Uterus (tissue), 3 donors: ENCODE measurements at regions not wholly inside any gene's neighbourhood (a gene's known extent, or its start where the extent isn't known, plus 50 kb on each side); places are given as distances from the start of the nearest gene placed in this dataset.

Experiments used
- DNase-seq, 2 donors: peaks; one replicate each; pipeline ENCODE4 v3.0.0-alpha.2; 2019 to 2020
- H3K27ac ChIP-seq, 2 donors: fragments of 200-600 bp; sonication (generic); 1 replicate in 1 of 2; 2 replicates in 1 of 2; pipeline ENCODE4 v1.5.1; 2016 to 2018
- H3K27me3 ChIP-seq, 2 donors: fragments of 200-600 bp; sonication (generic); one replicate each; pipeline ENCODE4 v1.5.1; 2018 to 2019; ENCODE audit warnings: control low read depth in 1 of 2
- H3K36me3 ChIP-seq, 2 donors: fragments of 200-600 bp; sonication (generic); one replicate each; pipeline ENCODE4 v1.5.1; 2019; ENCODE audit warnings: control low read depth in 1 of 2
- H3K4me1 ChIP-seq, 2 donors: fragments of 200-600 bp; sonication (generic); one replicate each; pipeline ENCODE4 v1.5.1; 2018 to 2019; ENCODE audit warnings: control low read depth in 1 of 2
- H3K4me3 ChIP-seq, 2 donors: fragments of 200-600 bp; sonication (generic); 1 replicate in 1 of 2; 2 replicates in 1 of 2; pipeline ENCODE4 v1.5.1; 2018 to 2019; ENCODE audit warnings: mild to moderate bottlenecking in 1 of 2
- H3K9me3 ChIP-seq, 2 donors: fragments of 200-600 bp; sonication (generic); one replicate each; pipeline ENCODE4 v1.5.1; 2019; ENCODE audit warnings: control low read depth in 1 of 2
- POLR2A ChIP-seq, 2 donors: fragments of 450-650 bp; IDR thresholded peaks; one replicate each; pipeline ENCODE4 v1.6.1; 2016; ENCODE audit warnings: antibody characterized with exemption in 2 of 2, mild to moderate bottlenecking in 1 of 2, moderate library complexity in 1 of 2
- intact Hi-C: fragments of 100-400 bp; cut with DNase I; formaldehyde crosslinking; loops from one replicate; pipeline ENCODE4 v1.15.1; 2023; ENCODE audit warnings: low total_unique reads
- TF ChIP-seq, protein P1 (sequence below), 4 experiments: fragments of 200-600 bp in 2 of 4; fragments of 450-650 bp in 2 of 4; sonication (generic) in 2 of 4; IDR thresholded peaks; one replicate each; pipeline ENCODE4 v1.5.1; 2016 to 2019; ENCODE audit warnings: antibody characterized with exemption in 4 of 4, mild to moderate bottlenecking in 2 of 4, moderate library complexity in 1 of 4
- donor health status: DM: yes; HTN: yes; CAD: no.

DNA sequence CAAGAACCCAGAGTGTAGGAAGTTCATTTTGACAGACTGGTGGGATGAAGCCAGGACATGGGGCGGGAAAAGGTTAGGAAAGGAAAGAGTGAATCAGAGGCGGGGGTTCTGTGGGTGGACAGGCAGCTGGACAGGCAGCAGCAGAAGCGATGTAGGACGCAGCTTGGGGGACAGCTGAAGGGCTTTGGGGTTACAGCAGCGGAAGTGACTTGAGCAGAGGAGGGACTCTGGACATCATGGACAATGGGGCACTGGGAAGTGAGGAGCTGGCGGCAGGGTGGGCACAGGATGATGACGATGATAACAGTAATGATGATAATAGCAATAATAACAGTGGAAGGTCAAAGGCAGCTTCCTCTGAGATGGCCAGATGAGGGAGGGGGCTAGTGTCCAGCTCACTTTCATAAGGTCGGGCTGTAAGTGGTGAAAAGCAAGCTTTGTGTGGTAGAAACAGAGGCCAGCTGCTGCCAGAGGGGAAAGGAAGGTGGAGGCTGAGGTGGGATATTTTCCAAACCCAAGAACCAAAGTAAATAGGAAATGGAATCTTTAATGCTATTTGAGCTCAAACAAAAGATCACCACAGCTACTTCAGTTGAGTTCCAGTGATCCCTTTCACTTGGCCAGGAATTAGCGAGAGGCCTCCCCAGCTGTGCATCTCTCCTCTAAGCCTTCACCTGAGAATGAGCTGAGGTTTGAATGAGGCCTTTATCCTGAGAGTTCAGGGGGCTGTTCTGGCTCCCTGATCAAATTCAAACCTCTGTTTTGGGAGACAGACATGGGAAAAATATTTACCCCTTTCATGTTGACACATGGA is 433.5 kb downstream of the DHX35 start:
- no peaks in the 10 kb centered on the region for H3K9me3 ChIP-seq
- no peak for DNase-seq
- H3K27ac ChIP-seq = no peak overlapping the region
- H3K27me3 ChIP-seq = no peaks in the 10 kb centered on the region
- TF ChIP-seq, protein P1, sequence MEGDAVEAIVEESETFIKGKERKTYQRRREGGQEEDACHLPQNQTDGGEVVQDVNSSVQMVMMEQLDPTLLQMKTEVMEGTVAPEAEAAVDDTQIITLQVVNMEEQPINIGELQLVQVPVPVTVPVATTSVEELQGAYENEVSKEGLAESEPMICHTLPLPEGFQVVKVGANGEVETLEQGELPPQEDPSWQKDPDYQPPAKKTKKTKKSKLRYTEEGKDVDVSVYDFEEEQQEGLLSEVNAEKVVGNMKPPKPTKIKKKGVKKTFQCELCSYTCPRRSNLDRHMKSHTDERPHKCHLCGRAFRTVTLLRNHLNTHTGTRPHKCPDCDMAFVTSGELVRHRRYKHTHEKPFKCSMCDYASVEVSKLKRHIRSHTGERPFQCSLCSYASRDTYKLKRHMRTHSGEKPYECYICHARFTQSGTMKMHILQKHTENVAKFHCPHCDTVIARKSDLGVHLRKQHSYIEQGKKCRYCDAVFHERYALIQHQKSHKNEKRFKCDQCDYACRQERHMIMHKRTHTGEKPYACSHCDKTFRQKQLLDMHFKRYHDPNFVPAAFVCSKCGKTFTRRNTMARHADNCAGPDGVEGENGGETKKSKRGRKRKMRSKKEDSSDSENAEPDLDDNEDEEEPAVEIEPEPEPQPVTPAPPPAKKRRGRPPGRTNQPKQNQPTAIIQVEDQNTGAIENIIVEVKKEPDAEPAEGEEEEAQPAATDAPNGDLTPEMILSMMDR (IDR thresholded peaks at IDR 0.05) = no peak
- TF ChIP-seq POLR2A (IDR thresholded peaks at IDR 0.05) = no peak
- no peak overlapping the region for H3K4me3 ChIP-seq
- no peaks in the 10 kb centered on the region for H3K36me3 ChIP-seq
- intact Hi-C loops = no loop called here
- H3K4me1 ChIP-seq = no peaks in the 10 kb centered on the region

DNA sequence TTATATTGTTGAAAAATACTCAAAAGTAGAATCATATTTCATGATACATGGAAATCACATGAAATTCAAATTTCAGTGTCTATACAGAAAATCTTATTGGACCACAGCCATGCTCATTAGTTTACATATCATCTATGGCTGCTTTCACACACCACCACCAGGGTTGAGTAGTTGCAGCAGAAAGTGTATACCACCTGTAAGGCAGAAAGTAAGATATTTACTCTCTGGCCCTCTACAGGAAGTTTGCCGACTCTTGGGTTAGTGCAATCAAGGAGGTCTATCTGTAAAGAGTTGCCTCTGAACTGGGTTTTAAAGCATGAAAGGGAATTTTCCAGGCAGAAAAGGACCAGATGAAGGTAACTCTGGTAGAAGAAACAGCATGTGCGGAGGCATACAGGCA is 432.3 kb downstream of the DHX35 start:
- intact Hi-C loops = no loop called here
- no peak for DNase-seq
- TF ChIP-seq, protein P1 (IDR thresholded peaks at IDR 0.05) = no peak

DNA sequence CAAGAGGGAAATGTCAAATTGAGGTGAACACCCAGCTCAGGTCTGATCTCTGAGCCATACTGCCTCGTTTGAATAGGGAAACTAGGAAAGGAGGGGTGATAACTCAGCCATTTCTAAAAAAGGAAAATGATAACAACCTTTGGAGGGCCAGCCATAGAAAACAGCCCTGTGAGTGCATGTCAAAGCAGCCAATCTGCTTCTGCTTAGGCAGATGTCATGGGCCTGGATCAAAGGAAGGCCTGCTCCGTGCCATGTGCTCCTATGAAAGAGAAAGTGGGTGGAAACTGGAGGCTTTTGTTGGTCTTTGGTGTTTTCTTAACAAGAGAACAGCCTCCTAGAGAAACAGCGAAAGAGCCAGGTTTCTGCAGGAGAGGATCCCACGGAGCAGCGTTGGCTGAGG is 428.0 kb downstream of the DHX35 start:
- Histone ChIP-seq H3K9me3 (peaks cover 0 to 4% of the 10 kb centered on the region in 2 donors), H3K4me3 (no peak overlapping the region), H3K27me3 (no peaks in the 10 kb centered on the region), H3K4me1 (no peaks in the 10 kb centered on the region), H3K27ac (no peak overlapping the region), H3K36me3 (no peaks in the 10 kb centered on the region)
- no peak for DNase-seq
- intact Hi-C loops = no loop called here
- TF ChIP-seq, protein P1 (IDR thresholded peaks at IDR 0.05) = no peak
- no peak for TF ChIP-seq POLR2A (IDR thresholded peaks at IDR 0.05)

More for the DNA sequence above, 432.3 kb downstream of the DHX35 start:
- H3K27me3 ChIP-seq = no peaks in the 10 kb centered on the region
- H3K9me3 ChIP-seq = no peaks in the 10 kb centered on the region
- H3K4me3 ChIP-seq = no peak overlapping the region
- no peaks in the 10 kb centered on the region for H3K4me1 ChIP-seq
- no peaks in the 10 kb centered on the region for H3K36me3 ChIP-seq
- no peak overlapping the region for H3K27ac ChIP-seq

DNA sequence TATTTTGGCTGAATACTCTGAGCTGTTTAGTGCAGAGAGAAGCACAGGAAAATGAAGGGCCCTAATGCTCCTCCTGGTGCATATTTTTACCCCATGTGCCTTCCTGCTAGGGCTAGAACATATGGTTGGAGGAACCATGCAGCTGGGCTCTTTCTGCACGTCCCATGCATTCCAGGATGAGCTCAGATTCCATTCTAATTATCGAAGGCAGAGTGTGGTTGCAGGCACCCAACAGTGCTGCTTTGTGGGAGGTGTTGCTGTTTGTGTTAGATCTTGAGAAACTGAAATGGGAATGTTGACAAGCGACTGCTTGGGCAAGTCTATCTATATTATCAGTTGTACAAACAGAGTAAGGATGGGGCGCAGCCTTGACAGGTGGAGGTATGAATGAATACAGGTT is 419.5 kb downstream of the DHX35 start:
- DNase-seq = no peak
- intact Hi-C loops = no loop called here
- Histone ChIP-seq H3K4me3 (no peak overlapping the region), H3K4me1 (no peaks in the 10 kb centered on the region), H3K27me3 (no peaks in the 10 kb centered on the region), H3K27ac (no peak overlapping the region), H3K36me3 (no peaks in the 10 kb centered on the region), H3K9me3 (no peaks in the 10 kb centered on the region)
- no peak for TF ChIP-seq POLR2A (IDR thresholded peaks at IDR 0.05)
- TF ChIP-seq, protein P1 (IDR thresholded peaks at IDR 0.05) = no peak

DNA sequence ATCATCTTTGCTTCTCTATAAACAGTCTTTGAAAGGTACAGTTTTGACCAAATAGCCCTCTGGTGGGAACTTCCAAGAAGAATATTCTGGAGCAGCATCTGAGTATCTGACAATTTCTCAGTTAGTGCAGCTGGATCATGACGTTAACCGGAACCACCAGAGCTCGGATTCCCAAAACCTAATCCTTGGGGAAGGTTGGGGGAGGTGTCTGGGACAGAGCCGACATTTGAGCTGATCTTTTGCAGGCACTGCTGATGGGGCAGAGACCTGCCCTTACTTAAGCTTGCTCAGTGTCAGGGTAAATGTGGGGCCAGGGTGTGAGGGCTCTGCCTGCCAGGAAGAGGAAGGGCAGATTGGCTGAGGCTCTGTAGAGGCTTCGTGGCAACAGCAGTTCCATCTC is 416.6 kb downstream of the DHX35 start:
- H3K27ac ChIP-seq = no peak overlapping the region
- H3K4me1 ChIP-seq = no peaks in the 10 kb centered on the region
- H3K4me3 ChIP-seq = no peak overlapping the region
- no peaks in the 10 kb centered on the region for H3K36me3 ChIP-seq
- no peaks in the 10 kb centered on the region for H3K9me3 ChIP-seq
- TF ChIP-seq, protein P1 (IDR thresholded peaks at IDR 0.05) = no peak
- no peak for TF ChIP-seq POLR2A (IDR thresholded peaks at IDR 0.05)
- no peaks in the 10 kb centered on the region for H3K27me3 ChIP-seq
- intact Hi-C loops = no loop called here
- DNase-seq = no peak
